HepG2 (cell line): ENCODE measurements at regions not wholly inside any gene's neighbourhood (a gene's known extent, or its start where the extent isn't known, plus 50 kb on each side); places are given as distances from the start of the nearest gene placed in this dataset.
"Not testable (repeated sequence)": the region's sequence is repeated elsewhere in the genome, so short reads cannot be mapped to it uniquely, and the experiment has no call there.

Source experiments
- ATAC-seq: fragments of 200-7000 bp; cut with Tn5 transposase; 3 replicates; pipeline ENCODE4 v1.9.1; 2020; ENCODE audit warnings: mild to moderate bottlenecking, moderate library complexity
- BruUV-seq: library from RNA; stranded (reverse); fragments of 400-500 nt; replicated peaks from 2 replicates; lab custom pipeline; 2021; lab: Mats Ljungman, UMichigan
- CTCF ChIA-PET: fragments of 300-600 bp; formaldehyde crosslinking; extraction: SDS; loops from one replicate; lab custom pipeline; 2021; ENCODE audit warnings: low total read pairs, inconsistent platforms, low intra/inter-chr PET ratio; lab: Yijun Ruan, JAX
- POLR2A ChIA-PET: fragments of 350-600 bp; sonication (Branson Sonifier 250); formaldehyde crosslinking; loops from one replicate; lab custom pipeline; 2020; ENCODE audit warnings: antibody characterized with exemption, inconsistent platforms; lab: Yijun Ruan, JAX
- DNase-seq: peaks from one replicate; pipeline ENCODE4 v3.0.0-alpha.2; 2015; ENCODE audit warnings: low spot score
- FAIRE-seq: peaks from 3 replicates; lab custom pipeline; 2011; peaks lifted over from hg19 to GRCh38; lab: Jason Lieb, UNC
- H2AFZ ChIP-seq: one replicate; pipeline ENCODE4 v1.6.1; 2011; ENCODE audit warnings: low read length, inconsistent platforms
- H3K27ac ChIP-seq: fragments of 300-600 bp; 3 replicates; pipeline ENCODE4 v1.8.0; 2011; ENCODE audit warnings: mixed run types, mild to moderate bottlenecking, mixed read lengths, low read length, inconsistent platforms; ENCODE audit not compliant: insufficient read depth; ENCODE audit errors: extremely low read length
- H3K27me3 ChIP-seq, 2 experiments: fragments of 200-600 bp in 1 of 2; 2 replicates in 1 of 2; 3 replicates in 1 of 2; pipeline versions ENCODE4 v1.6.0 to v1.8.0; 2011; ENCODE audit warnings: low read length in 2 of 2, mild to moderate bottlenecking in 2 of 2, moderate library complexity in 2 of 2, inconsistent platforms in 1 of 2; ENCODE audit not compliant: insufficient read depth in 2 of 2, control insufficient read depth in 1 of 2
- H3K36me3 ChIP-seq, 2 experiments: fragments of 200-600 bp in 1 of 2; replicated peaks in 1 of 2; 2 replicates in 1 of 2; 3 replicates in 1 of 2; pipeline versions ENCODE4 v1.5.1 to v1.8.0; 2011; ENCODE audit warnings: low read length in 2 of 2, inconsistent platforms in 1 of 2; ENCODE audit not compliant: insufficient read depth in 2 of 2, control insufficient read depth in 1 of 2
- H3K4me1 ChIP-seq: 2 replicates; pipeline ENCODE4 v1.5.1; 2012; ENCODE audit warnings: low read length, inconsistent platforms; ENCODE audit not compliant: insufficient read depth
- H3K4me2 ChIP-seq: 2 replicates; pipeline ENCODE4 v1.6.0; 2011; ENCODE audit warnings: low read depth, low read length, inconsistent platforms
- H3K4me3 ChIP-seq, 3 experiments: fragments of 200-600 bp in 1 of 3; sonication (generic), shearing (Covaris generic) in 1 of 3; replicated peaks in 1 of 3; 2 replicates each; pipeline ENCODE4 v1.5.1; 2011 to 2016; ENCODE audit warnings: low read length in 3 of 3, inconsistent platforms in 2 of 3, low read depth in 2 of 3, mild to moderate bottlenecking in 2 of 3, control low read depth in 1 of 3, mixed read lengths in 1 of 3; ENCODE audit not compliant: insufficient read depth in 1 of 3
- H3K79me2 ChIP-seq: one replicate; pipeline ENCODE4 v1.6.1; 2011; ENCODE audit warnings: low read length, inconsistent platforms; ENCODE audit not compliant: insufficient read depth
- H3K9ac ChIP-seq: 2 replicates; pipeline ENCODE4 v1.6.0; 2011; ENCODE audit warnings: mild to moderate bottlenecking, low read depth, low read length, inconsistent platforms; ENCODE audit not compliant: insufficient read depth
- H3K9me3 ChIP-seq: 2 replicates; pipeline ENCODE4 v1.5.1; 2012; ENCODE audit warnings: mild to moderate bottlenecking, low read length
- H4K20me1 ChIP-seq: 2 replicates; pipeline ENCODE4 v1.6.0; 2011; ENCODE audit warnings: inconsistent platforms, mild to moderate bottlenecking, low read length, moderate library complexity; ENCODE audit not compliant: insufficient read depth
- FOXC1 ChIP-seq: sonication (generic); formaldehyde crosslinking; IDR thresholded peaks from 2 replicates; pipeline ENCODE4 v1.8.0; 2022; ENCODE audit warnings: mild to moderate bottlenecking, missing genetic modification reagents, borderline replicate concordance
- HMG20B ChIP-seq: conservative IDR thresholded peaks from 2 replicates; pipeline ENCODE4 v1.6.1; 2016; ENCODE audit warnings: missing genetic modification reagents, missing compliant biosample characterization
- HMGA1 ChIP-seq: sonication (generic); formaldehyde crosslinking; conservative IDR thresholded peaks from 2 replicates; pipeline ENCODE4 v1.4.0; 2020; ENCODE audit warnings: missing genetic modification reagents
- MEIS2 ChIP-seq: sonication (generic); formaldehyde crosslinking; IDR thresholded peaks from 2 replicates; pipeline ENCODE4 v1.9.0; 2021; ENCODE audit warnings: mild to moderate bottlenecking, missing genetic modification reagents
- MIER2 ChIP-seq: IDR thresholded peaks from 2 replicates; pipeline ENCODE4 v1.6.1; 2016; ENCODE audit warnings: missing biosample characterization, missing genetic modification reagents
- NFE2L1 ChIP-seq: sonication (generic); formaldehyde crosslinking; IDR thresholded peaks from 2 replicates; pipeline ENCODE4 v1.4.0; 2020; ENCODE audit warnings: missing genetic modification reagents, mild to moderate bottlenecking, borderline replicate concordance
- NR2C2 ChIP-seq: sonication (generic); formaldehyde crosslinking; IDR thresholded peaks from 2 replicates; pipeline ENCODE4 v1.4.0; 2020; ENCODE audit warnings: missing genetic modification reagents, mild to moderate bottlenecking, moderate library complexity, borderline replicate concordance
- NR2F2 ChIP-seq: IDR thresholded peaks from 2 replicates; pipeline ENCODE4 v1.6.1; 2012; ENCODE audit warnings: low read depth, inconsistent platforms, borderline replicate concordance
- RFXAP ChIP-seq: sonication (generic); formaldehyde crosslinking; IDR thresholded peaks from 2 replicates; pipeline ENCODE4 v1.4.0; 2020; ENCODE audit warnings: missing genetic modification reagents, borderline replicate concordance
- RXRB ChIP-seq: IDR thresholded peaks from 2 replicates; pipeline ENCODE4 v1.6.1; 2016; ENCODE audit warnings: borderline replicate concordance, missing genetic modification reagents, missing compliant biosample characterization
- SPEN ChIP-seq: sonication (generic); formaldehyde crosslinking; IDR thresholded peaks from 2 replicates; pipeline ENCODE4 v1.5.1; 2020; ENCODE audit warnings: low read depth, mild to moderate bottlenecking, missing genetic modification reagents
- TRIM24 ChIP-seq: sonication (generic); formaldehyde crosslinking; IDR thresholded peaks from 2 replicates; pipeline ENCODE4 v1.8.0; 2022; ENCODE audit warnings: mild to moderate bottlenecking, missing genetic modification reagents
- ZBTB2 ChIP-seq: sonication (generic); formaldehyde crosslinking; IDR thresholded peaks from 2 replicates; pipeline ENCODE4 v1.8.0; 2022; ENCODE audit warnings: low read depth, missing genetic modification reagents
- ZNF235 ChIP-seq: sonication (generic); formaldehyde crosslinking; IDR thresholded peaks from 2 replicates; pipeline ENCODE4 v1.8.1; 2023; ENCODE audit warnings: mild to moderate bottlenecking, missing genetic modification reagents, borderline replicate concordance
- ZNF260 ChIP-seq: sonication (generic); formaldehyde crosslinking; IDR thresholded peaks from 2 replicates; pipeline ENCODE4 v1.4.0; 2020; ENCODE audit warnings: missing genetic modification reagents, low read depth, mild to moderate bottlenecking, borderline replicate concordance
- ZNF44 ChIP-seq: sonication (generic); formaldehyde crosslinking; IDR thresholded peaks from 2 replicates; pipeline ENCODE4 v1.5.1; 2020; ENCODE audit warnings: mild to moderate bottlenecking, missing genetic modification reagents
- ZNF564 ChIP-seq: sonication (generic); formaldehyde crosslinking; IDR thresholded peaks from 2 replicates; pipeline ENCODE4 v1.8.1; 2023; ENCODE audit warnings: mild to moderate bottlenecking, missing genetic modification reagents
- ZNF766 ChIP-seq: sonication (generic); formaldehyde crosslinking; IDR thresholded peaks from 2 replicates; pipeline ENCODE4 v1.5.0; 2020; ENCODE audit warnings: missing genetic modification reagents, borderline replicate concordance
- ZSCAN9 ChIP-seq: IDR thresholded peaks from 2 replicates; pipeline ENCODE4 v1.6.1; 2016; ENCODE audit warnings: borderline replicate concordance
- WGBS: methylation state at CpG from one replicate; pipeline ENCODE4 v1.1.6; 2017; ENCODE audit warnings: low lambda C conversion rate; 5-methylcytosine and 5-hydroxymethylcytosine counted together
- in situ Hi-C: cut with HindIII; loops from 2 replicates; pipeline ENCODE4 v1.10.0; 2017; ENCODE audit warnings: low pct_unique_long_range_greater_than_20kb; ENCODE audit not compliant: extremely low pct_ligation_motif_present
- intact Hi-C: fragments of 100-400 bp; cut with micrococcal nuclease; formaldehyde crosslinking; loops from one replicate; pipeline ENCODE4 v1.10.0; 2022; ENCODE audit not compliant: unreplicated experiment

- POLR2A ChIA-PET, H3K4me2 ChIP-seq, FAIRE-seq, ATAC-seq, H3K79me2 ChIP-seq, DNase-seq, H3K4me3 ChIP-seq, in situ Hi-C loops, H4K20me1 ChIP-seq, H3K4me1 ChIP-seq, H3K9me3 ChIP-seq, BruUV-seq, CTCF ChIA-PET, H3K27ac ChIP-seq, H3K9ac ChIP-seq, H3K36me3 ChIP-seq, H2AFZ ChIP-seq, H3K27me3 ChIP-seq, intact Hi-C loops: not testable (repeated sequence)
- WGBS, result 0% methylated on average over 1 of the region's 3 CpGs
Measured at GRCh38 chr4:111444836-111445235, 700.4 kb upstream of the FAM241A start.

DNA sequence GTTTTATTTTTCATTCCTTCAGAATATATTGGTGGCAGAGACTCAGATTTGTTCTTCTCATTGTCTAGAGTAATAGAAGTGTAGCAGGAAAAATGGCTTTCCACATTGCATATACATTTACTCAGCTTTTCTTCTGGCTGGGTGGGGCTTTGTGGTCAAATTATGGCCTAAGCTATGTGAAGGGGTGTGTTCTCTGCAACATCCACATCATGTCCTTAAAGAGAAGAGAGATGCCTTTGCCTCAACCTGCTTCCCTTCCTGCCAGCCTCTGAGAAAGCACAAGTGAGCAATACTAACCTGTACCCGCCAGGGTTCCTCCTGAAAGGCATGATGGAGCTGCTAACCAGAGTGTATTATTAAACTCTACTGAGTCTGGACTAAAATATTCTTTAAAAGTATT is 695.6 kb upstream of the FAM241A start:
- ChIA-PET POLR2A (no interaction called here), CTCF (no interaction called here)
- Histone ChIP-seq H3K9me3 (no peaks in the 10 kb centered on the region), H2AFZ (no peak overlapping the region), H3K4me3 (no peak overlapping the region), H3K9ac (no peak overlapping the region), H3K79me2 (no peaks in the 10 kb centered on the region), H3K4me2 (no peak overlapping the region), H4K20me1 (no peaks in the 10 kb centered on the region), H3K27ac (no peak overlapping the region), H3K4me1 (no peaks in the 10 kb centered on the region), H3K27me3 (no peaks in the 10 kb centered on the region), H3K36me3 (no peaks in the 10 kb centered on the region)
- intact Hi-C loops, result no loop called here
- WGBS, result 0% methylated on average over 1 of the region's 1 CpG
- TF ChIP-seq ZSCAN9 (CRISPR knock-in tag) (no peak), MEIS2 (no peak), RXRB (CRISPR knock-in tag) (no peak), ZBTB2 (CRISPR knock-in tag) (no peak), HMG20B (CRISPR knock-in tag) (no peak), ZNF44 (CRISPR knock-in tag) (no peak), ZNF235 (CRISPR knock-in tag) (no peak), HMGA1 (CRISPR knock-in tag) (no peak), RFXAP (CRISPR knock-in tag) (no peak), ZNF564 (CRISPR knock-in tag) (no peak), NR2C2 (CRISPR knock-in tag) (no peak), MIER2 (no peak), TRIM24 (CRISPR knock-in tag) (no peak), FOXC1 (CRISPR knock-in tag) (no peak), NR2F2 (no peak), NFE2L1 (no peak), ZNF766 (no peak), ZNF260 (CRISPR knock-in tag) (no peak), SPEN (CRISPR knock-in tag) (no peak)
- FAIRE-seq, result no peak
- in situ Hi-C loops, result no loop called here
- BruUV-seq, result no TSS peak
- ATAC-seq, result no peak
- no peak for DNase-seq
